ENCODE measurements at regions not wholly inside any gene's neighbourhood (a gene's known extent, or its start where the extent isn't known, plus 50 kb on each side); places are given as distances from the start of the nearest gene placed in this dataset.
"Not testable (repeated sequence)": the region's sequence is repeated elsewhere in the genome, so short reads cannot be mapped to it uniquely, and the experiment has no call there.

GRCh38 chr6:18527836-18528743, 140.9 kb downstream of the RNF144B start:
- H3K27ac ChIP-seq = no peak overlapping the region
- no peak overlapping the region for H3K4me3 ChIP-seq
- in situ Hi-C loops (cut with MboI; ENCODE audit: low pct_unique_long_range_greater_than_20kb in 2 of 9, low sequenced_read_pairs in 9 of 9, unreplicated experiment in 9 of 9) = no loop called here
- H3K4me1 ChIP-seq (replicated peaks in 1 of 2) = no peaks in the 10 kb centered on the region
- ATAC-seq (replicated peaks in 6 of 8) = peak in 3 of 8 experiments; percentile 28 to 39 (median 30)
- WGBS, 10 experiments = 17 to 100% (median 73%) methylated on average over 1 to 5 of the region's 5 CpGs; no CpG with 5 or more reads in 1 of the 10 experiments

- ATAC-seq (replicated peaks in 6 of 8) = no peak
- in situ Hi-C loops (cut with MboI; ENCODE audit: low pct_unique_long_range_greater_than_20kb in 2 of 9, low sequenced_read_pairs in 9 of 9, unreplicated experiment in 9 of 9) = no loop called here
- Histone ChIP-seq H3K4me3 (no peak overlapping the region), H3K27ac (no peak overlapping the region), H3K4me1 (replicated peaks in 1 of 2) (no peaks in the 10 kb centered on the region)
- WGBS, 10 experiments = 75 to 100% methylated on average over 1 of the region's 1 CpG; no CpG with 5 or more reads in 8 of the 10 experiments
Measured at GRCh38 chr6:18530201-18530600, 143.1 kb downstream of the RNF144B start.

- in situ Hi-C loops (cut with MboI; ENCODE audit: low pct_unique_long_range_greater_than_20kb in 2 of 9, low sequenced_read_pairs in 9 of 9, unreplicated experiment in 9 of 9) = no loop called here
- Histone ChIP-seq H3K27ac (no peak overlapping the region), H3K4me1 (replicated peaks in 1 of 2) (peaks cover 3 to 12% of the 10 kb centered on the region in 2 donors), H3K4me3 (no peak overlapping the region)
- WGBS, 10 experiments = 20 to 100% (median 76%) methylated on average over 1 to 2 of the region's 2 CpGs; no CpG with 5 or more reads in 4 of the 10 experiments
- ATAC-seq (replicated peaks in 6 of 8) = peak in 2 of 8 experiments; percentile 54 to 64
Measured at GRCh38 chr6:18532139-18532538, 145.0 kb downstream of the RNF144B start.

DNA sequence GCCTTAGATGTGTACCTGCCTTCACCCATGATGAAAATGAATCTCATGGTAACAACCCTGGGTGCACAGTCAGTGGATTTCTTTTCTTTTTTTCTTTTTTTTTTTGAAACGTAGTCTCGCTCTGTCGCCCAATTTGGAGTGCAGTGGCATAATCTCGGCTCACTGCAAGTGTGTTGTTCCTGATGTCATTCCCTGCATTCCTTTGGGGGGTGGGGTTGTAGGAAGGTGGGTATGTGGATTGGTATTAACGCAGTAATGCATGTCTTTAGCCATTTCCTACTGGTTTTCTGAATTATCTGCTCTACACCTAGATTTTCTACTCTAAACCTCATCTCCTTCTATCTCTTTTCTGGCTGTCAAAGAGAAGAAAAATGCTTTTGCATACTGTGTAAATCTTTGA, 146.6 kb downstream of the RNF144B start:
- H3K27ac ChIP-seq = no peak overlapping the region
- no peak overlapping the region for H3K4me3 ChIP-seq
- H3K4me1 ChIP-seq (replicated peaks in 1 of 2) = peaks cover 3 to 14% of the 10 kb centered on the region in 2 donors
- no peak for ATAC-seq (replicated peaks in 6 of 8)
- WGBS, 10 experiments = 7 to 94% (median 83%) methylated on average over 1 to 4 of the region's 5 CpGs; no CpG with 5 or more reads in 3 of the 10 experiments
- in situ Hi-C loops (cut with MboI; ENCODE audit: low pct_unique_long_range_greater_than_20kb in 2 of 9, low sequenced_read_pairs in 9 of 9, unreplicated experiment in 9 of 9) = no loop called here

DNA sequence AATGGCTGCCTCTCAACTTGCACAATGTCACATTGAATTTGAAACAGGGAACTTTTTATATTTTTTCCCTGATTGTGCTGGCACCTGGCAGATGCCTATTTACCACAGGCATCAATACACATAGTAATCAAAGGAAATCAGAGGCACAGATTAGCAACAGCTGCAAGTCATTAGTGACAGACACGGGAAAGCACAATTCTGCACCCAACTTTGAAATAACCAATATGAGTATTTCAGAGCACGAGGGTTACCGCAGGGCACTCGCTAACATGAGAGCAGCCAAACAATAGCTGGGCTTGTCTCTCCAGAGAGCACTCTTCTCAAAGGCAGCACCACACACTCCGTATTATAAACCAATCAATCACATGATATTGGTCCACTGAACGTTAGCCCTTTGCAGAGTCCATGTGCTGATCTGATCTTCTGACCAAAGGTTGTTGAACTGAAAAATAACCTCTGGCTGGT, 149.5 kb downstream of the RNF144B start:
- peaks cover 3 to 14% of the 10 kb centered on the region in 2 donors for H3K4me1 ChIP-seq (replicated peaks in 1 of 2)
- 0 to 60% (median 6%) methylated on average over 1 to 6 of the region's 6 CpGs; no CpG with 5 or more reads in 3 of the 10 experiments for WGBS, 10 experiments
- in situ Hi-C loops (cut with MboI; ENCODE audit: low pct_unique_long_range_greater_than_20kb in 2 of 9, low sequenced_read_pairs in 9 of 9, unreplicated experiment in 9 of 9) = no loop called here
- H3K4me3 ChIP-seq = no peak overlapping the region
- no peak overlapping the region for H3K27ac ChIP-seq
- peak in 5 of 8 experiments; percentile 94 to 100 (median 99) for ATAC-seq (replicated peaks in 6 of 8)

DNA sequence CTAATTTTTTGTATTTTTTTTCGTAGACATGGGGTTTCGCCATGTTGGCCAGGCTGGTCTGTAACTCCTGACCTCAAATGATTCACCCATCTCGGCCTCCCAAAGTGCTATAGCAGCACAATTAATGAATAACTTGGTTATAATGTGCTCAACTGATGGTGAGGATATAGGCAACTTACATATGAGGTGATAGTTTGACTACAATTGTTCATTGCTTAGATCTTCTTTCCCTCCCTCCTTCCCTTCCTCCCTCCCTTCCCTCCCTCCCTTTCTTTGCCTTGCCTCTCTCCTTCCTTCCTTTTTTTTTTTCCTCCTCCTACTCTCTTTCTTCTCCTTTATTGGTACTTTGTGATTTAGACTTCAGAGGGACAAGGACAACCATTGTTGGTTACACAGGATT, 151.2 kb downstream of the RNF144B start:
- ATAC-seq (replicated peaks in 6 of 8) = no peak
- Histone ChIP-seq H3K4me3 (no peak overlapping the region), H3K27ac (no peak overlapping the region), H3K4me1 (replicated peaks in 1 of 2) (peaks cover 3 to 14% of the 10 kb centered on the region in 2 donors)
- in situ Hi-C loops (cut with MboI; ENCODE audit: low pct_unique_long_range_greater_than_20kb in 2 of 9, low sequenced_read_pairs in 9 of 9, unreplicated experiment in 9 of 9) = no loop called here
- WGBS, 10 experiments = 14 to 100% (median 71%) methylated on average over 1 of the region's 3 CpGs; no CpG with 5 or more reads in 6 of the 10 experiments

DNA sequence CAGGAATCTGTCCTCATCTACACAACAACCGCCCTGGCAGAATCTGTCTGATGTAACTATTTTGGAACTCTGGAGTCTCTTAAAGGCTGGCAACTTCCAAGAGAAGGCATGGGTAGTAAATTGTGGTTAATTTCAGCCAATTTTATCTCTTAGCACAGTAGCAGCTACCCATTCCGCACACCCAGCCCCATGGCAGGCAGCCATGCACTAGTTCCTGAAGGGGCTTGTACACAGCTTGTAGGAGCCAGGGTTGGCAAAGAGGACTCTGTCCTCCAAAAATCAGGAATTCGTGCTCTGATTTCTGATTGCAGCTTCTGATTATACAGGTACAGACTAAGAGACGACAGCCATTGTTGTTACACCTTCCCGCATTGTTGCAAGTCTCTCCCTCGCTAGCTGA, 155.9 kb downstream of the RNF144B start:
- WGBS, 10 experiments = 11 to 97% (median 83%) methylated on average over 3 to 6 of the region's 6 CpGs; no CpG with 5 or more reads in 1 of the 10 experiments
- Histone ChIP-seq H3K4me3 (no peak overlapping the region), H3K4me1 (replicated peaks in 1 of 2) (no peaks in the 10 kb centered on the region), H3K27ac (no peak overlapping the region)
- ATAC-seq (replicated peaks in 6 of 8) = no peak
- in situ Hi-C loops (cut with MboI; ENCODE audit: low pct_unique_long_range_greater_than_20kb in 2 of 9, low sequenced_read_pairs in 9 of 9, unreplicated experiment in 9 of 9) = no loop called here

- H3K4me3 ChIP-seq; H3K27ac ChIP-seq; in situ Hi-C loops (cut with MboI; ENCODE audit: low pct_unique_long_range_greater_than_20kb in 2 of 9, low sequenced_read_pairs in 9 of 9, unreplicated experiment in 9 of 9); H3K4me1 ChIP-seq (replicated peaks in 1 of 2); ATAC-seq (replicated peaks in 6 of 8): not testable (repeated sequence)
- 67 to 90% (median 82%) methylated on average over 1 of the region's 1 CpG; no CpG with 5 or more reads in 6 of the 10 experiments for WGBS, 10 experiments
Measured at GRCh38 chr6:18545142-18545541, 158.0 kb downstream of the RNF144B start.

- ATAC-seq (replicated peaks in 6 of 8) = no peak
- H3K4me3 ChIP-seq = no peak overlapping the region
- peaks cover 0 to 2% of the 10 kb centered on the region in 2 donors for H3K4me1 ChIP-seq (replicated peaks in 1 of 2)
- in situ Hi-C loops (cut with MboI; ENCODE audit: low pct_unique_long_range_greater_than_20kb in 2 of 9, low sequenced_read_pairs in 9 of 9, unreplicated experiment in 9 of 9) = no loop called here
- H3K27ac ChIP-seq = no peak overlapping the region
Measured at GRCh38 chr6:18545726-18546125, 158.6 kb downstream of the RNF144B start.

- ATAC-seq (replicated peaks in 6 of 8) = no peak
- 83 to 100% (median 92%) methylated on average over 1 to 3 of the region's 3 CpGs; no CpG with 5 or more reads in 2 of the 10 experiments for WGBS, 10 experiments
- H3K4me3 ChIP-seq = no peak overlapping the region
- H3K27ac ChIP-seq = no peak overlapping the region
- in situ Hi-C loops (cut with MboI; ENCODE audit: low pct_unique_long_range_greater_than_20kb in 2 of 9, low sequenced_read_pairs in 9 of 9, unreplicated experiment in 9 of 9) = no loop called here
- H3K4me1 ChIP-seq (replicated peaks in 1 of 2) = peaks cover 0 to 2% of the 10 kb centered on the region in 2 donors
Measured at GRCh38 chr6:18550119-18550518, 163.0 kb downstream of the RNF144B start.

- WGBS, 10 experiments = 0 to 100% (median 86%) methylated on average over 1 to 2 of the region's 2 CpGs; no CpG with 5 or more reads in 1 of the 10 experiments
- in situ Hi-C loops (cut with MboI; ENCODE audit: low pct_unique_long_range_greater_than_20kb in 2 of 9, low sequenced_read_pairs in 9 of 9, unreplicated experiment in 9 of 9) = no loop called here
Measured at GRCh38 chr6:18551228-18551627, 164.1 kb downstream of the RNF144B start.

DNA sequence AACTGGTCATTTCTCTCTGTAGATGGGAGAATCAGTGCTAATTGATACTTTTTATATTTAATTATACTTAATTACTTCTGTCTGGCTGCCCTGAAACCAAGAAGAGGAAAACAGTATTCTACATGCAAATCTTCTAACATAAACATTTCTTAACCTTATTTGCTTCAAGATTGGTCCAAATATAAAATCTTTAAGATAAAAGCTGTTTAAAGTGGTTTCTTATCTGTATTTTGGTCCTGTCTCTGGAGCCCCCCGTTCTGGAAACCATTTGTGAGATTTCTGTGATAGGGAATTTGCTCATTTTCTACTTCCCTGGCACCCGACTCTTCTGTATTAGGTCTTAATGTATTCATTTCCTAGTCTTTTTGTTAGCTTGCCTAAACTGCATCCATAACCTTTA, 168.6 kb downstream of the RNF144B start:
- H3K27ac ChIP-seq = no peak overlapping the region
- 0 to 100% (median 65%) methylated on average over 1 to 2 of the region's 2 CpGs; no CpG with 5 or more reads in 2 of the 10 experiments for WGBS, 10 experiments
- ATAC-seq (replicated peaks in 6 of 8) = no peak
- in situ Hi-C loops (cut with MboI; ENCODE audit: low pct_unique_long_range_greater_than_20kb in 2 of 9, low sequenced_read_pairs in 9 of 9, unreplicated experiment in 9 of 9) = no loop called here
- H3K4me3 ChIP-seq = no peak overlapping the region
- no peaks in the 10 kb centered on the region for H3K4me1 ChIP-seq (replicated peaks in 1 of 2)

More at GRCh38 chr6:18551228-18551627, 164.1 kb downstream of the RNF144B start:
- Histone ChIP-seq H3K4me3 (no peak overlapping the region), H3K4me1 (replicated peaks in 1 of 2) (peaks cover 0 to 2% of the 10 kb centered on the region in 2 donors), H3K27ac (no peak overlapping the region)
- ATAC-seq (replicated peaks in 6 of 8) = peak in 2 of 8 experiments; percentile 56 to 86

GRCh38 chr6:18561037-18561750, 174.0 kb downstream of the RNF144B start:
- Histone ChIP-seq H3K4me1 (replicated peaks in 1 of 2) (no peaks in the 10 kb centered on the region), H3K4me3 (no peak overlapping the region), H3K27ac (no peak overlapping the region)
- in situ Hi-C loops (cut with MboI; ENCODE audit: low pct_unique_long_range_greater_than_20kb in 2 of 9, low sequenced_read_pairs in 9 of 9, unreplicated experiment in 9 of 9) = no loop called here
- peak in 2 of 8 experiments; percentile 41 to 71 for ATAC-seq (replicated peaks in 6 of 8)
- 0 to 100% (median 66%) methylated on average over 1 to 5 of the region's 5 CpGs for WGBS, 10 experiments

Data from motor neuron (in vitro differentiated cells).